Progenitor cell of endocrine pancreas (in vitro differentiated cells): ENCODE measurements at regions not wholly inside any gene's neighbourhood (a gene's known extent, or its start where the extent isn't known, plus 50 kb on each side); places are given as distances from the start of the nearest gene placed in this dataset.

Source experiments
- DNase-seq: peaks from one replicate; pipeline ENCODE4 v3.0.0; 2021; ENCODE audit warnings: low spot score; ENCODE audit not compliant: unreplicated experiment
- H3K27ac Mint-ChIP-seq: 2 replicates; pipeline ENCODE4 v1.8.0; 2021; ENCODE audit warnings: mild to moderate bottlenecking, moderate library complexity, mixed read lengths
- H3K27me3 Mint-ChIP-seq: 2 replicates; pipeline ENCODE4 v1.8.0; 2021; ENCODE audit warnings: mixed read lengths
- H3K36me3 Mint-ChIP-seq: 2 replicates; pipeline ENCODE4 v1.8.0; 2022; ENCODE audit warnings: mixed read lengths; ENCODE audit not compliant: insufficient read depth
- H3K4me1 Mint-ChIP-seq: 2 replicates; pipeline ENCODE4 v1.8.0; 2021; ENCODE audit warnings: low read depth, mixed read lengths
- H3K4me3 Mint-ChIP-seq: 2 replicates; pipeline ENCODE4 v1.8.0; 2021; ENCODE audit warnings: low read depth, mild to moderate bottlenecking, moderate library complexity, mixed read lengths
- H3K9me3 Mint-ChIP-seq: 2 replicates; pipeline ENCODE4 v1.8.0; 2021; ENCODE audit warnings: low read depth, mixed read lengths
- TF ChIP-seq, protein P1 (sequence below): fragments of 200-600 bp; sonication (generic); IDR thresholded peaks from one replicate; pipeline ENCODE4 v1.5.0; 2021; ENCODE audit warnings: antibody characterized with exemption, mild to moderate bottlenecking; ENCODE audit not compliant: unreplicated experiment

DNA sequence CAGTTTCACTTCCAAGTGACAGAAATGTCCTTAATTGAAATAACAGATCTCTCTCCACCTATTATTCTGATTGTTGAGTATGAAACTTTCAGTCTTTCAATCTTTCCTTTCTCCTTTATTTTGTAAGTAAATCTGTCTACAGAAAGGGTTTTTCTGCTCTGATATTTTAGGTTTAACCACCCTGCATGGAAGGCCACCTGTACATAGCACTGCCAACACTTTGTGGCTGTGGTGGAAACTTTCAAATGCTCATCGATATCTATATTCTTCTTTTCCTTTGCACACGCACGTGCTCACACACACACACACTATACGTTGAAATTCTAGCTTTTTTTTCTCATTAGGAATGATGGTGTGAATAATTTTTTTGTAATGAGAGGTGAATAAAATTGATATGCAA lies 1179.3 kb downstream of the KCNT2 start:
- H3K9me3 Mint-ChIP-seq: no peaks in the 10 kb centered on the region
- no peaks in the 10 kb centered on the region for H3K4me1 Mint-ChIP-seq
- no peaks in the 10 kb centered on the region for H3K27me3 Mint-ChIP-seq
- no peaks in the 10 kb centered on the region for H3K36me3 Mint-ChIP-seq
- no peak overlapping the region for H3K27ac Mint-ChIP-seq
- DNase-seq: no peak
- TF ChIP-seq, protein P1, sequence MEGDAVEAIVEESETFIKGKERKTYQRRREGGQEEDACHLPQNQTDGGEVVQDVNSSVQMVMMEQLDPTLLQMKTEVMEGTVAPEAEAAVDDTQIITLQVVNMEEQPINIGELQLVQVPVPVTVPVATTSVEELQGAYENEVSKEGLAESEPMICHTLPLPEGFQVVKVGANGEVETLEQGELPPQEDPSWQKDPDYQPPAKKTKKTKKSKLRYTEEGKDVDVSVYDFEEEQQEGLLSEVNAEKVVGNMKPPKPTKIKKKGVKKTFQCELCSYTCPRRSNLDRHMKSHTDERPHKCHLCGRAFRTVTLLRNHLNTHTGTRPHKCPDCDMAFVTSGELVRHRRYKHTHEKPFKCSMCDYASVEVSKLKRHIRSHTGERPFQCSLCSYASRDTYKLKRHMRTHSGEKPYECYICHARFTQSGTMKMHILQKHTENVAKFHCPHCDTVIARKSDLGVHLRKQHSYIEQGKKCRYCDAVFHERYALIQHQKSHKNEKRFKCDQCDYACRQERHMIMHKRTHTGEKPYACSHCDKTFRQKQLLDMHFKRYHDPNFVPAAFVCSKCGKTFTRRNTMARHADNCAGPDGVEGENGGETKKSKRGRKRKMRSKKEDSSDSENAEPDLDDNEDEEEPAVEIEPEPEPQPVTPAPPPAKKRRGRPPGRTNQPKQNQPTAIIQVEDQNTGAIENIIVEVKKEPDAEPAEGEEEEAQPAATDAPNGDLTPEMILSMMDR: no peak
- H3K4me3 Mint-ChIP-seq: no peak overlapping the region

DNA sequence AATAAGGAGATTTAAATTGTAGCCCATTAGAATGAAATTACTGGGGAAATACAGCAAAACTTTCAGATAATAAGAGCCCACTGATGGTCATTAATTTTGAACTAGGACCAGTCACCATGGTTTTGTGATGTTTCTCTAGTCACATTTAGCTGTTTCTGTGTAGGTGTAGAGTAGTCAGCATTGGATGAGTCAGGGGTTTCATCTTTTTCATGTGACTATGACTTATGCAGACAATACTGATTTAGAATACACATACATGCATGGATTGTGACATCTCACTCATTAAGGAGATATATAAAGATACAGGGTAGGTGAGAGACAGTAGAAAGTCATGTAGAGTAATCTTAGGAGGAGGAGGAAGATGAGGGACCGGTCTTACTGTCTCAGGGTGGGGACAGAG lies 1192.7 kb downstream of the KCNT2 start:
- Mint-ChIP-seq H3K4me3 (no peak overlapping the region), H3K4me1 (no peaks in the 10 kb centered on the region), H3K27ac (no peak overlapping the region), H3K27me3 (no peaks in the 10 kb centered on the region), H3K9me3 (no peaks in the 10 kb centered on the region), H3K36me3 (no peaks in the 10 kb centered on the region)
- TF ChIP-seq, protein P1: no peak
- DNase-seq: no peak

DNA sequence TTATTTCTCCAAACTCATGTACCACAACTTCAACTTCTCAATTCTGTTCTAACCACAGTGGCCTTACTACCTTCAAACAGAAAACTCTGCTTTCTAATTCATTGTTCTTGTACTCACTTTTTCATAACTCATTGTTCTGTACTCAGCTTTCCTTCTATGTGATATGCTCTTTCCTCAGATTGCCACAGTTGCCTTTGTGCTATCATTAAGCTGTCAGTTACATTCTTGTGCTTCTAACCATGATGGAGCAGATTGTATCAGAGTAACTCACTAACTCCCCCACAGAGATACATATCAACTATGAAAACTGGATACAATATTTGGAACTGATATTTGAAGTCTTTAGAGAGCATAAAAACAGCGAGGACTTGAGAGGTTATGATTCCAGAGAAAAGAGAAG lies 1213.7 kb downstream of the KCNT2 start:
- Mint-ChIP-seq H3K36me3 (no peaks in the 10 kb centered on the region), H3K9me3 (peaks cover 9% of the 10 kb centered on the region), H3K27me3 (no peaks in the 10 kb centered on the region), H3K4me3 (no peak overlapping the region), H3K27ac (no peak overlapping the region), H3K4me1 (no peaks in the 10 kb centered on the region)
- TF ChIP-seq, protein P1: no peak
- DNase-seq: no peak

DNA sequence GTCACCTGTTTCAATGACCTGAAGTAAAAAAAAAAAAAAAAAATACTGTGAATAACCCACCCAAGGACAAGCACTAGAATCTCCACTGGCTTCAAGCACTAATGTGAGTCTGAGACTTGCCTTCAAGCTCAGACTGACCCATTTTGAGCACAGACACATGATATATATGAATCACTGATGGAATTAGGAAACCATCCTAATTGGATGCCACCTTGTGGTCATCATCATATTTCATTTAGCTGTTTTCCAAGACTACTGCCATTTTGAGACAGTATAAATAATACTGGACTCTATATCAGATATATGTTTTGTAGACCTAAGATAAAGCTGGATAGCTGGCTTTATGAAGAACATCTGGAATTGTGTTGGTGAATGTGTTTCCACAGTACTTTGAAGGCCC lies 1232.0 kb downstream of the KCNT2 start:
- Mint-ChIP-seq H3K27ac (no peak overlapping the region), H3K4me3 (no peak overlapping the region), H3K9me3 (no peaks in the 10 kb centered on the region), H3K4me1 (peaks cover 1% of the 10 kb centered on the region), H3K36me3 (no peaks in the 10 kb centered on the region), H3K27me3 (no peaks in the 10 kb centered on the region)
- TF ChIP-seq, protein P1: no peak
- DNase-seq: no peak

DNA sequence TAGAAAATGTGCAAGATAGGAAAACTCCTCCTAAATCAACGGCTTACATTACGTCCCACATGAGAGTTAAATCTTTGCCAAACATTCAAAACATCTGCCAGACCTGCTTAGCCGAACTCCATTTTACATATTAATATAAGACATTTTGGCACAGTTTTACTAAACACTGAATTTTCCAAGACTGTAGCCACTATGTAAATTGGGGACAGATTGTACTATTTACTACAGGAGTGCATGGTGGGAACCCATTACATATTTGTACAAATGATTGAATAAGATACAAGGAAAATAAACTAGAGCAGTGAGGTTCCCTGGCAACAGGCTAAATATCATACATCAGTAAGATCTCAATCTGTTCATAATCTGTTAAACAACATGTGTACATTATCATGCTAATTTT lies 1234.4 kb downstream of the KCNT2 start:
- no peak for DNase-seq
- Mint-ChIP-seq H3K27ac (no peak overlapping the region), H3K27me3 (no peaks in the 10 kb centered on the region), H3K36me3 (no peaks in the 10 kb centered on the region), H3K9me3 (no peaks in the 10 kb centered on the region), H3K4me1 (peaks cover 1% of the 10 kb centered on the region), H3K4me3 (no peak overlapping the region)
- TF ChIP-seq, protein P1: no peak

DNA sequence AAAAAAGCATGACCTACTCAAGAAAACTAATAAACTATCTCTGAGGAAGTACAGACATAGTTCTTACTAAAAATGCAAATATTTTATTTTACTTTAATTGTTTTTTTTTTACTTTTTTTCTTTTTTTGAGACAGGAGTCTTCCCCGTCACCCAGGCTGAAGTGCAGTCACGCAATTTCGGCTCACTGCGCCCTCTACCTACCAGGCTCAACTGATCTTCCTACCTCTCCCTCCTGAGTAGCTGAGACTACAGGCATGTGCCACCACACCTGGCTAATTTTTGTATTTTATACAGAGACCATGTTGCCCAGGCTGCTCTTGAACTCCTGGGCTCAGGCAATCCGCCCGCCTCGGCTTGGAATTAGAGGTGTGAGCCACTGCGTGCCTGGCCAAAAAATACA lies 1263.1 kb downstream of the KCNT2 start:
- no peaks in the 10 kb centered on the region for H3K9me3 Mint-ChIP-seq
- no peaks in the 10 kb centered on the region for H3K36me3 Mint-ChIP-seq
- no peaks in the 10 kb centered on the region for H3K27me3 Mint-ChIP-seq
- H3K4me1 Mint-ChIP-seq: no peaks in the 10 kb centered on the region
- no peak for DNase-seq
- no peak overlapping the region for H3K4me3 Mint-ChIP-seq
- no peak overlapping the region for H3K27ac Mint-ChIP-seq
- TF ChIP-seq, protein P1: peak; percentile 64
